ENCODE measurements at regions not wholly inside any gene's neighbourhood (a gene's known extent, or its start where the extent isn't known, plus 50 kb on each side); places are given as distances from the start of the nearest gene placed in this dataset.

GRCh38 chr6:22642254-22642653 is 72.9 kb downstream of the HDGFL1 start:
- ATAC-seq: no peak
- H3K36me3 Mint-ChIP-seq: no peaks in the 10 kb centered on the region
- no peaks in the 10 kb centered on the region for H3K27me3 Mint-ChIP-seq (ENCODE audit: low read depth)
- no peak overlapping the region for H3K4me3 Mint-ChIP-seq
- DNase-seq (ENCODE audit: low spot score): no peak
- ChIA-PET POLR2A (no interaction called here), CTCF (no interaction called here)
- TF ChIP-seq E2F1 (CRISPR knock-in tag; IDR thresholded peaks at IDR 0.05): no peak
- TF ChIP-seq ZSCAN18 (CRISPR knock-in tag; IDR thresholded peaks at IDR 0.05): no peak
- no peak for TF ChIP-seq NFATC4 (CRISPR knock-in tag; IDR thresholded peaks at IDR 0.05)
- no peak for TF ChIP-seq ATF1 (CRISPR knock-in tag; IDR thresholded peaks at IDR 0.05)
- no peak for TF ChIP-seq HMGXB4 (CRISPR knock-in tag; IDR thresholded peaks at IDR 0.05)
- TF ChIP-seq ZBTB43 (CRISPR knock-in tag; IDR thresholded peaks at IDR 0.05): no peak
- TF ChIP-seq FOXK1 (CRISPR knock-in tag; IDR thresholded peaks at IDR 0.05): no peak
- TF ChIP-seq NFE2L1 (CRISPR knock-in tag; IDR thresholded peaks at IDR 0.05): no peak
- no peak for TF ChIP-seq SMAD4 (CRISPR knock-in tag; IDR thresholded peaks at IDR 0.05)
- TF ChIP-seq E2F5 (CRISPR knock-in tag; IDR thresholded peaks at IDR 0.05): no peak
- no peak for TF ChIP-seq TP53 (CRISPR knock-in tag; IDR thresholded peaks at IDR 0.05)
- TF ChIP-seq JAZF1 (CRISPR knock-in tag; IDR thresholded peaks at IDR 0.05): no peak
- no peak for TF ChIP-seq ZNF416 (CRISPR knock-in tag; IDR thresholded peaks at IDR 0.05)
- no peak for TF ChIP-seq OVOL2 (CRISPR knock-in tag; IDR thresholded peaks at IDR 0.05; ENCODE audit: borderline replicate concordance)
- no peak for TF ChIP-seq PRRX2 (CRISPR knock-in tag; IDR thresholded peaks at IDR 0.05)
- no peak for TF ChIP-seq PREB (CRISPR knock-in tag; IDR thresholded peaks at IDR 0.05; ENCODE audit: borderline replicate concordance)
- no peak for TF ChIP-seq ZBTB21 (CRISPR knock-in tag; IDR thresholded peaks at IDR 0.05; ENCODE audit: borderline replicate concordance)
- TF ChIP-seq RELA (CRISPR knock-in tag; IDR thresholded peaks at IDR 0.05; ENCODE audit: borderline replicate concordance): no peak
- TF ChIP-seq RORB (CRISPR knock-in tag; IDR thresholded peaks at IDR 0.05): no peak
- no peak for TF ChIP-seq E2F4 (CRISPR knock-in tag; IDR thresholded peaks at IDR 0.05; ENCODE audit: borderline replicate concordance, low read depth)
- H3K4me1 Mint-ChIP-seq: peaks cover 5% of the 10 kb centered on the region; the same call in 1 of the 2 replicates
- no peaks in the 10 kb centered on the region for H3K9me3 Mint-ChIP-seq
- H3K27ac Mint-ChIP-seq: no peak overlapping the region
